H9 (cell line): ENCODE measurements at regions not wholly inside any gene's neighbourhood (a gene's known extent, or its start where the extent isn't known, plus 50 kb on each side); places are given as distances from the start of the nearest gene placed in this dataset.

Source experiments
- DNase-seq: peaks from one replicate; pipeline ENCODE4 v3.0.0-alpha.2; 2017
- H2AFZ ChIP-seq: one replicate; pipeline ENCODE4 v1.6.1; 2013; ENCODE audit warnings: mild to moderate bottlenecking, low read length, control low read depth, moderate library complexity
- H2AK5ac ChIP-seq: 2 replicates; pipeline ENCODE4 v1.6.1; 2013; ENCODE audit warnings: low read length, control low read depth, mixed read lengths; ENCODE audit not compliant: insufficient read length
- H2BK120ac ChIP-seq: one replicate; pipeline ENCODE4 v1.6.1; 2013; ENCODE audit warnings: low read depth, mild to moderate bottlenecking, low read length, control low read depth, inconsistent platforms; ENCODE audit not compliant: poor library complexity, severe bottlenecking
- H2BK12ac ChIP-seq: 2 replicates; pipeline ENCODE4 v1.6.1; 2013; ENCODE audit warnings: low read length, control low read depth, mixed read lengths, low read depth; ENCODE audit not compliant: insufficient read length
- H2BK15ac ChIP-seq: 2 replicates; pipeline ENCODE4 v1.6.1; 2013; ENCODE audit warnings: low read depth, low read length, control low read depth
- H2BK20ac ChIP-seq: one replicate; pipeline ENCODE4 v1.6.1; 2013; ENCODE audit warnings: low read depth, mild to moderate bottlenecking, low read length, control low read depth, inconsistent platforms; ENCODE audit not compliant: poor library complexity, severe bottlenecking
- H2BK5ac ChIP-seq: 2 replicates; pipeline ENCODE4 v1.6.1; 2013; ENCODE audit warnings: low read length, control low read depth, mixed read lengths; ENCODE audit not compliant: insufficient read length
- H3K14ac ChIP-seq: 2 replicates; pipeline ENCODE4 v1.6.1; 2013; ENCODE audit warnings: low read length, control low read depth; ENCODE audit not compliant: insufficient read depth
- H3K18ac ChIP-seq: 2 replicates; pipeline ENCODE4 v1.6.1; 2013; ENCODE audit warnings: low read depth, mild to moderate bottlenecking, mixed read lengths, low read length, control low read depth; ENCODE audit not compliant: insufficient read length
- H3K23ac ChIP-seq: 2 replicates; pipeline ENCODE4 v1.6.1; 2013; ENCODE audit warnings: low read length, control low read depth, mixed read lengths, low read depth; ENCODE audit not compliant: insufficient read length
- H3K23me2 ChIP-seq: 2 replicates; pipeline ENCODE4 v1.6.1; 2013; ENCODE audit warnings: low read depth, mild to moderate bottlenecking, mixed read lengths, low read length, control low read depth; ENCODE audit not compliant: insufficient read length, poor library complexity, severe bottlenecking
- H3K27ac ChIP-seq: 2 replicates; pipeline ENCODE4 v1.5.1; 2013; ENCODE audit warnings: low read length, control low read depth, mixed read lengths, low read depth; ENCODE audit not compliant: insufficient read length
- H3K27me3 ChIP-seq: 2 replicates; pipeline ENCODE4 v1.6.1; 2013; ENCODE audit warnings: low read length, control low read depth, inconsistent platforms; ENCODE audit not compliant: insufficient read depth
- H3K4ac ChIP-seq: 2 replicates; pipeline ENCODE4 v1.6.1; 2013; ENCODE audit warnings: low read depth, mild to moderate bottlenecking, control low read depth, inconsistent platforms, low read length, moderate library complexity
- H3K4me1 ChIP-seq: 2 replicates; pipeline ENCODE4 v1.6.1; 2013; ENCODE audit warnings: low read length, control low read depth, inconsistent platforms; ENCODE audit not compliant: insufficient read depth
- H3K4me2 ChIP-seq: 2 replicates; pipeline ENCODE4 v1.6.1; 2013; ENCODE audit warnings: low read length, control low read depth, mixed read lengths; ENCODE audit not compliant: insufficient read length, insufficient read depth
- H3K56ac ChIP-seq: 2 replicates; pipeline ENCODE4 v1.6.1; 2013; ENCODE audit warnings: low read depth, mild to moderate bottlenecking, mixed read lengths, low read length, control low read depth; ENCODE audit not compliant: insufficient read length
- H3K79me1 ChIP-seq: 2 replicates; pipeline ENCODE4 v1.6.1; 2013; ENCODE audit warnings: low read depth, mild to moderate bottlenecking, moderate library complexity, low read length, control low read depth, inconsistent platforms; ENCODE audit not compliant: insufficient read depth, poor library complexity, severe bottlenecking
- H3K79me2 ChIP-seq: 2 replicates; pipeline ENCODE4 v1.6.1; 2013; ENCODE audit warnings: low read length, control low read depth, inconsistent platforms; ENCODE audit not compliant: insufficient read depth
- H3K9ac ChIP-seq: 2 replicates; pipeline ENCODE4 v1.6.1; 2013; ENCODE audit warnings: low read length, control low read depth, mixed read lengths; ENCODE audit not compliant: insufficient read length; ENCODE audit errors: extremely low read depth
- H3K9me3 ChIP-seq: one replicate; pipeline ENCODE4 v1.6.1; 2013; ENCODE audit warnings: low read depth, low read length, inconsistent platforms; ENCODE audit not compliant: control insufficient read depth
- H3T11ph ChIP-seq: one replicate; pipeline ENCODE4 v1.6.1; 2013; ENCODE audit warnings: mild to moderate bottlenecking, low read length, control low read depth, inconsistent platforms
- H4K20me1 ChIP-seq: one replicate; pipeline ENCODE4 v1.6.1; 2013; ENCODE audit not compliant: control insufficient read depth, insufficient read length, insufficient read depth
- H4K5ac ChIP-seq: 2 replicates; pipeline ENCODE4 v1.6.1; 2013; ENCODE audit warnings: low read depth, mild to moderate bottlenecking, mixed read lengths, low read length, control low read depth; ENCODE audit not compliant: insufficient read length
- H4K8ac ChIP-seq: replicated peaks from 2 replicates; pipeline ENCODE4 v1.6.1; 2013; ENCODE audit warnings: low read length, control low read depth, mixed read lengths, low read depth; ENCODE audit not compliant: insufficient read length
- H4K91ac ChIP-seq: 2 replicates; pipeline ENCODE4 v1.6.1; 2013; ENCODE audit warnings: low read depth, mild to moderate bottlenecking, moderate library complexity, mixed read lengths, low read length, control low read depth; ENCODE audit not compliant: insufficient read length
- H3K27ac Mint-ChIP-seq, 3 experiments: 2 replicates in 2 of 3; 3 replicates in 1 of 3; pipeline ENCODE4 v1.8.0; 2020 to 2021; ENCODE audit warnings: mixed read lengths in 3 of 3, mild to moderate bottlenecking in 1 of 3, moderate library complexity in 1 of 3
- H3K27me3 Mint-ChIP-seq: 2 replicates; pipeline ENCODE4 v1.8.0; 2021; ENCODE audit warnings: low read depth, mild to moderate bottlenecking, moderate library complexity, mixed read lengths
- H3K36me3 Mint-ChIP-seq, 3 experiments: 2 replicates in 2 of 3; 3 replicates in 1 of 3; pipeline ENCODE4 v1.8.0; 2020 to 2021; ENCODE audit warnings: low read depth in 3 of 3, mixed read lengths in 3 of 3; ENCODE audit not compliant: insufficient read depth in 1 of 3
- H3K4me1 Mint-ChIP-seq, 2 experiments: 2 replicates each; pipeline ENCODE4 v1.8.0; 2020; ENCODE audit warnings: mixed read lengths in 2 of 2
- H3K4me3 Mint-ChIP-seq, 2 experiments: 2 replicates in 1 of 2; 3 replicates in 1 of 2; pipeline ENCODE4 v1.8.0; 2020 to 2021; ENCODE audit warnings: mild to moderate bottlenecking in 2 of 2, mixed read lengths in 2 of 2, moderate library complexity in 1 of 2
- H3K9me3 Mint-ChIP-seq, 2 experiments: 2 replicates in 1 of 2; 3 replicates in 1 of 2; pipeline ENCODE4 v1.8.0; 2020; ENCODE audit warnings: mild to moderate bottlenecking in 2 of 2, mixed read lengths in 2 of 2, moderate library complexity in 1 of 2
- WGBS: extraction: QIAGEN DNeasy Blood & Tissue Kit; methylation state at CpG from one replicate; pipeline ENCODE4 v1.1.7; 2013; ENCODE audit warnings: missing lambda C conversion rate, low lambda C conversion rate, mixed read lengths; ENCODE audit not compliant: insufficient read length; ENCODE audit errors: extremely low coverage; 5-methylcytosine and 5-hydroxymethylcytosine counted together
- TF ChIP-seq, protein P1 (sequence below): fragments of 200-600 bp; sonication (generic); conservative IDR thresholded peaks from 3 replicates; pipeline ENCODE4 v1.8.0; 2021; ENCODE audit warnings: antibody characterized with exemption, mild to moderate bottlenecking

DNA sequence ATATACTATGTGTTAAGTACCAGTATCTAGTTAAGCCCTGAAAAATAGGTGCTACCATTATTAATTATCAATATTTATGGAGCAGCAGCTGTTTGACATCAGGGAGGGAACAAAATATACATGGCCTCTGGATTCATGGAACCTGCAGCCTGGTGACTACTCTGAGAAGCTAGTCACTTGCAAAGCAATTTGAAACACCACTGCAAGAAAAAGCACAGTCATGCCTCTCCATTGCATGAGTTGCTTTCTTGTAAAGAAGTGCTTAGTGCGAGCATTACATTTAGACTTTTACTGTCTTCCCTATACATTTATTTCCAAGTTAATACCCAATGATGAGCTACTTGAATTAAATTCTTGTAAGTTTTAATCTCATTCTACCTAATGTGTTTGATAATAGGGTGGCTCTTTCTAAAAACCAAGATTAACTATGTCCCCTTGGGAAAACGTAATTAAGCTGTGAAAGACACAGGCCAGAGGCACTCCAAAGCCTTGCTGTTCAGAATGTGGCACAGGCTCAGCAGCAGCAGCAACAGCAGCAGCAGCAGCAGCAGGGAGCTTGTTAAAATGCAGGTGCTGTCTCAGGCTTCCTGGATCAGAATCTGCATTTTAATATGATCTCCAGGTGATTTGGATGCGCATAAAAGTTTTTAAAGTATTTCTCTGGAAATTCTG lies 83.6 kb downstream of the PFDN4 start:
- Mint-ChIP-seq H3K9me3 (no peaks in the 10 kb centered on the region), H3K27ac (peak overlapping the region; percentile 46 to 87 (median 86)), H3K4me3 (peak overlapping the region in 1 of 2 experiments; percentile 3; a peak in 1 of 5 replicates), H3K36me3 (no peaks in the 10 kb centered on the region; a peak in 1 of 7 replicates), H3K4me1 (peaks cover 28 to 34% of the 10 kb centered on the region in 2 experiments), H3K27me3 (no peaks in the 10 kb centered on the region)
- no peaks in the 10 kb centered on the region for H3K23me2 ChIP-seq
- no peaks in the 10 kb centered on the region for H4K20me1 ChIP-seq
- TF ChIP-seq, protein P1, sequence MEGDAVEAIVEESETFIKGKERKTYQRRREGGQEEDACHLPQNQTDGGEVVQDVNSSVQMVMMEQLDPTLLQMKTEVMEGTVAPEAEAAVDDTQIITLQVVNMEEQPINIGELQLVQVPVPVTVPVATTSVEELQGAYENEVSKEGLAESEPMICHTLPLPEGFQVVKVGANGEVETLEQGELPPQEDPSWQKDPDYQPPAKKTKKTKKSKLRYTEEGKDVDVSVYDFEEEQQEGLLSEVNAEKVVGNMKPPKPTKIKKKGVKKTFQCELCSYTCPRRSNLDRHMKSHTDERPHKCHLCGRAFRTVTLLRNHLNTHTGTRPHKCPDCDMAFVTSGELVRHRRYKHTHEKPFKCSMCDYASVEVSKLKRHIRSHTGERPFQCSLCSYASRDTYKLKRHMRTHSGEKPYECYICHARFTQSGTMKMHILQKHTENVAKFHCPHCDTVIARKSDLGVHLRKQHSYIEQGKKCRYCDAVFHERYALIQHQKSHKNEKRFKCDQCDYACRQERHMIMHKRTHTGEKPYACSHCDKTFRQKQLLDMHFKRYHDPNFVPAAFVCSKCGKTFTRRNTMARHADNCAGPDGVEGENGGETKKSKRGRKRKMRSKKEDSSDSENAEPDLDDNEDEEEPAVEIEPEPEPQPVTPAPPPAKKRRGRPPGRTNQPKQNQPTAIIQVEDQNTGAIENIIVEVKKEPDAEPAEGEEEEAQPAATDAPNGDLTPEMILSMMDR: no peak
- no peak overlapping the region for H2AK5ac ChIP-seq
- H3K27ac ChIP-seq: no peak overlapping the region
- H3T11ph ChIP-seq: no peak overlapping the region
- peak; percentile 36 for DNase-seq
- no peak overlapping the region for H2BK12ac ChIP-seq
- no peak overlapping the region for H4K8ac ChIP-seq
- H3K9ac ChIP-seq: no peak overlapping the region
- no peak overlapping the region for H2AFZ ChIP-seq
- no peak overlapping the region for H4K91ac ChIP-seq
- no peaks in the 10 kb centered on the region for H3K27me3 ChIP-seq
- no peak overlapping the region for H3K14ac ChIP-seq
- H3K79me2 ChIP-seq: no peaks in the 10 kb centered on the region
- H4K5ac ChIP-seq: no peak overlapping the region
- no peaks in the 10 kb centered on the region for H3K9me3 ChIP-seq
- H2BK5ac ChIP-seq: no peak overlapping the region
- no peak overlapping the region for H3K4ac ChIP-seq
- H2BK20ac ChIP-seq: no peak overlapping the region
- no peaks in the 10 kb centered on the region for H3K79me1 ChIP-seq
- H3K4me1 ChIP-seq: peaks cover 4% of the 10 kb centered on the region; the same call in 1 of the 2 replicates
- WGBS: no CpG with 5 or more reads among the region's 3 CpGs
- no peak overlapping the region for H2BK120ac ChIP-seq
- H3K4me2 ChIP-seq: no peak overlapping the region
- H3K23ac ChIP-seq: no peak overlapping the region
- no peak overlapping the region for H3K18ac ChIP-seq
- H3K56ac ChIP-seq: no peak overlapping the region
- H2BK15ac ChIP-seq: no peak overlapping the region
